ENCODE measurements at regions not wholly inside any gene's neighbourhood (a gene's known extent, or its start where the extent isn't known, plus 50 kb on each side); places are given as distances from the start of the nearest gene placed in this dataset.

GRCh38 chr5:154614125-154614524 is 136.1 kb upstream of the HAND1 start:
- TF ChIP-seq CTCF (IDR thresholded peaks at IDR 0.05 in 2 of 3, conservative IDR thresholded peaks at IDR 0.05 in 1 of 3; ENCODE audit: borderline replicate concordance in 1 of 3, insufficient read depth in 1 of 3, low read depth in 2 of 3, low read length in 2 of 3) (no peak), ZBTB33 (IDR thresholded peaks at IDR 0.05; ENCODE audit: extremely low read depth, insufficient replicate concordance, low read length) (no peak), EZH2 (IDR thresholded peaks at IDR 0.05) (no peak), POLR2AphosphoS5 (IDR thresholded peaks at IDR 0.05; ENCODE audit: low read depth, low read length) (no peak), POLR2A (IDR thresholded peaks at IDR 0.05; ENCODE audit: borderline replicate concordance, extremely low read depth, insufficient read depth, insufficient read length) (no peak), FOSL1 (IDR thresholded peaks at IDR 0.05; ENCODE audit: low read depth) (no peak), SIN3A (IDR thresholded peaks at IDR 0.05; ENCODE audit: low read depth) (no peak), JUND (IDR thresholded peaks at IDR 0.05) (no peak), YY1 (IDR thresholded peaks at IDR 0.05; ENCODE audit: extremely low read depth, insufficient replicate concordance, low read depth, low read length) (no peak), SP1 (IDR thresholded peaks at IDR 0.05; ENCODE audit: low read depth) (no peak)
